ENCODE measurements at regions not wholly inside any gene's neighbourhood (a gene's known extent, or its start where the extent isn't known, plus 50 kb on each side); places are given as distances from the start of the nearest gene placed in this dataset.

DNA sequence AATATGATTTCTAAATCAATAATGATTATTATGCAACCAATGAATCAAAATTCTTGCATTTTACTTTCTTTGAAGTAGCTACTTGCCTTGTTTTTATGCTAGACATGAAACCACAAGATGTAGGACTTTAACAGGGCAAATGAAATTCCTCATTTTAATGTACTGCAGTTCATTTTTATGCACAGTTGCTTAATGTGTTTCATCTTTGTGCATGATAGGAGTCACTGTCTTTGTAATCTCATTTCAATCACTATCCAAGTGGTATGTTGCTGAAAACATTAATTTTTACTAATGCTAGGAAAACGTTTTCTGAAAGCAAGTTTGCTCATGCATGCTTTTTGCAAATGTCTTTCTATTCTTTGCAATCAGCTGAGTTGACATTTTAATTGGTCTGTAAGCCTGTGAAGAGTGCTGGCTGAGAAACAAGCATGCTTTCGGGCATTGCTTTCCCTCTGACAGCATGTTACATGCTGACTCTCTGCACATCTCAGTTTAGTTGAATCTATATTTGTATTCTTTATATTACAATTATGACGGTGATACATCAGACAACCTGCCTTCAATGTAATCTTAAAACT is 535.0 kb upstream of the CDH18 start:
- no peak overlapping the region for H3K4me3 ChIP-seq (ENCODE audit: low read depth, low read length)
- DNase-seq (ENCODE audit: low read depth), result no peak
- TF ChIP-seq, protein P1, sequence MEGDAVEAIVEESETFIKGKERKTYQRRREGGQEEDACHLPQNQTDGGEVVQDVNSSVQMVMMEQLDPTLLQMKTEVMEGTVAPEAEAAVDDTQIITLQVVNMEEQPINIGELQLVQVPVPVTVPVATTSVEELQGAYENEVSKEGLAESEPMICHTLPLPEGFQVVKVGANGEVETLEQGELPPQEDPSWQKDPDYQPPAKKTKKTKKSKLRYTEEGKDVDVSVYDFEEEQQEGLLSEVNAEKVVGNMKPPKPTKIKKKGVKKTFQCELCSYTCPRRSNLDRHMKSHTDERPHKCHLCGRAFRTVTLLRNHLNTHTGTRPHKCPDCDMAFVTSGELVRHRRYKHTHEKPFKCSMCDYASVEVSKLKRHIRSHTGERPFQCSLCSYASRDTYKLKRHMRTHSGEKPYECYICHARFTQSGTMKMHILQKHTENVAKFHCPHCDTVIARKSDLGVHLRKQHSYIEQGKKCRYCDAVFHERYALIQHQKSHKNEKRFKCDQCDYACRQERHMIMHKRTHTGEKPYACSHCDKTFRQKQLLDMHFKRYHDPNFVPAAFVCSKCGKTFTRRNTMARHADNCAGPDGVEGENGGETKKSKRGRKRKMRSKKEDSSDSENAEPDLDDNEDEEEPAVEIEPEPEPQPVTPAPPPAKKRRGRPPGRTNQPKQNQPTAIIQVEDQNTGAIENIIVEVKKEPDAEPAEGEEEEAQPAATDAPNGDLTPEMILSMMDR (IDR thresholded peaks at IDR 0.05; ENCODE audit: insufficient read depth, low read length), result no peak

DNA sequence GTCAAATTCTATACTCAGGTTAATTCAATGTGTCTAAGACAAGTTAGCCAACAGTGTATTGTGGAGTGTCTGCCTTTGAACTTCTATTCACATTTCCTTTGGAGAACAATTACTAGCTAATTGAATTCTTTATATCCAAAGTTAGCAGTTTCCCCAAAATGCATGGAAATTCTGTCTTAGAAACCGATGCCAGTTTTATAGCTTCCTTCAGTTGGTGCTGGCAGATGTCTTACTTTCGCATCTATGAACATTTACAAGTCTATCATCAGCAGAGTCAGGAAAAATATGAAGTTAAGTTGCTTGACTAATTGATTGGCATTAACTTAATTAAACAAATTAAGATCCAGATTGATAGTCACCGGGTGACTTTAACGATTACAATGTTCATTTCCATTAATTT is 527.6 kb upstream of the CDH18 start:
- no peak overlapping the region for H3K4me3 ChIP-seq (ENCODE audit: low read depth, low read length)
- DNase-seq (ENCODE audit: low read depth), result no peak
- TF ChIP-seq, protein P1 (IDR thresholded peaks at IDR 0.05; ENCODE audit: insufficient read depth, low read length), result no peak

DNA sequence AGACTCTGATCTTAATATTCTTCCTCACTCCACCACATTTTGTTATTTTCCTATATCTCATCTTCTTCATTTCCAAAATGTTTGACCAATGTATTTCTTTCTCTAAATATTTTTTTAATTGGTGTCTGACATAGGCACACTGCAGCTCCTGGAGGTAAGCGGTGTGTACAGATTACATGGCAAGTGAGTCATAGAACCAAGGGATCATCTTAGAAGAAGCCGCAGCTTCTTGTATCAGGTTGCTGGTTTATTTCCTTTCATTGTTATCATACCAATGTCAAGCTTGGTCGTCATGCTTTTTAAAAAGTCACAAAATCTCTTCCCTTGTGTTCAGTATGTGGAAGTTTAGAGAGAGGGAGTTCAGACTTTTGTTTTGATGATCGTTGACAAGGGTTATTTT is 526.1 kb upstream of the CDH18 start:
- DNase-seq (ENCODE audit: low read depth), result no peak
- H3K4me3 ChIP-seq (ENCODE audit: low read depth, low read length), result no peak overlapping the region
- TF ChIP-seq, protein P1 (IDR thresholded peaks at IDR 0.05; ENCODE audit: insufficient read depth, low read length), result no peak

DNA sequence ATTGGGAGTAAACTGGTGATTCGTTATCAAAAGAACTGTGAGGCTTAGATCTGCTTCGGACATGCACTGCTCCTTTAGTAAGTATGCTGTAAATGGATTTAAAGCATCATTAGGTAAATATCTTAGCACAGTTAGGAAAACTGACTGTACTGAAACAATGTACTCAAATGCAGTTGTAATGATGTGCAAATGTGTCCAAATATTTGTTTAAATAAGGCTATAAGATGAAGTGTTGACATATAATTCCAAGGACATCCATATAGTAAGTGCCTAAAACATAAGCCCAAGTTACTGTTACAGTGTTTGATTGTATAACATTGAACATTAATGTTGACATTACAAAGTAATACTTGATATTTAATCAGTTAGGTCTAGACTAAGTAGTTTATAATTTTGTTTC is 512.5 kb upstream of the CDH18 start:
- TF ChIP-seq, protein P1 (IDR thresholded peaks at IDR 0.05; ENCODE audit: insufficient read depth, low read length), result no peak
- DNase-seq (ENCODE audit: low read depth), result no peak
- no peak overlapping the region for H3K4me3 ChIP-seq (ENCODE audit: low read depth, low read length)

DNA sequence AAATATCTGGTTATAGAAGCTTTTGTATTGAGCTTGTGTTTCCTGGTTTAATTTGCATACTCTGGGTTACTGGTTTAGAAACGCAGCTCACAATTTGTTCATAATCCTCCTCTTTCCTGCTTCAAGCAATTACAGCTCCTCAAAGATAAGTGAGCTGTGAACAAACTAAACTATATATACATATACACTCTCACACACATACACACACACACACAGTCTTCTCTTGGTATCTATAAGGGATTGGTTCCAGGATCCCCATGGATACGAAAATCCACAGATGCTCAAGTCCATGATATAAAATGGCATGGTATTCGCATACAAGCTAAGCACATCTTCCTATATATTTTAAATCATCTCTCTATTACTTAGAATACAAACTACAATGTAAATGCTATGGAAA is 510.9 kb upstream of the CDH18 start:
- DNase-seq (ENCODE audit: low read depth), result no peak
- TF ChIP-seq, protein P1 (IDR thresholded peaks at IDR 0.05; ENCODE audit: insufficient read depth, low read length), result no peak
- H3K4me3 ChIP-seq (ENCODE audit: low read depth, low read length), result no peak overlapping the region

DNA sequence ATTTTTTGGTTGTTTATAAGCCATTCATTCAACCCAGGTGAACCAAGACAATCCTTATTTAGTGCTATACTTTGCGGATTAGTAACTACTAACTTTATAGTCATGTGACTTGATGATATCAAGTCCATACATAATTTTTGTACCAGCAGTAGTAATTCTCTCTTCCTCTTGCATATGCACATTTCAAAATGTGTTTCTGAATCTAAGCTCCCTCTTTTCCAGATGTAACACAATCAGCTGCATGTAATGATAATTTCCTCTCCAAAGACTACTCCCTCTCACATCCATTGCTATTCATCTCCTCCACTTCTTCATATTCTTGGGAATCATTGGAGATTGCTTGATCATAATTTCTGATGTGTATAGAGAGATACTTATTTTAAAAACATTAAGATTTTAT is 510.1 kb upstream of the CDH18 start:
- TF ChIP-seq, protein P1 (IDR thresholded peaks at IDR 0.05; ENCODE audit: insufficient read depth, low read length), result no peak
- DNase-seq (ENCODE audit: low read depth), result no peak
- no peak overlapping the region for H3K4me3 ChIP-seq (ENCODE audit: low read depth, low read length)

DNA sequence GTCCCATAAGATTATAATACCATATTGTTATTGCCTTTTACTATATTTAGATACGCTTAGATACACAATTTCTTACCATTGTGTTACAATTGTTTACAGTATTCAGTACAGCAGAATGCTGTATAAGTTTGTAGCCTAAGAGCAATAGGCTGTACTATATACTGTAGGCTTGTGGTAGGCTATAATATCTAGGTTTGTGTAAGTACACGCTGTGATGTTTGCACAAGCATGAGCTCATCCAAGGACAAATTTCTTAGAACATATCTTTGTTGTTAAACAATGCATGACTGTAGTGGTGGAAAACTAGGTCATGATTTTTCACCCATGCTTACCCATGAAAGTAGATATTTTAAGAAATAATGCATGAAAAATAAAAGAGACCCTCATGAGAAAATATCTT is 509.4 kb upstream of the CDH18 start:
- TF ChIP-seq, protein P1 (IDR thresholded peaks at IDR 0.05; ENCODE audit: insufficient read depth, low read length), result no peak
- no peak overlapping the region for H3K4me3 ChIP-seq (ENCODE audit: low read depth, low read length)
- no peak for DNase-seq (ENCODE audit: low read depth)
